H1 (cell line): ENCODE measurements at regions not wholly inside any gene's neighbourhood (a gene's known extent, or its start where the extent isn't known, plus 50 kb on each side); places are given as distances from the start of the nearest gene placed in this dataset.

ENCODE experiments used
- CTCF ChIA-PET: fragments of 300-600 bp; sonication (Branson Sonifier 250); formaldehyde crosslinking; loops from one replicate; lab custom pipeline; 2021; ENCODE audit not compliant: partially characterized antibody; lab: Charles Lee
- POLR2A ChIA-PET: fragments of 300-600 bp; sonication (Branson Sonifier 250); formaldehyde crosslinking; loops from one replicate; lab custom pipeline; 2021; ENCODE audit warnings: inconsistent platforms; ENCODE audit not compliant: partially characterized antibody; lab: Charles Lee
- DNase-seq, 2 experiments: peaks; one replicate each; pipeline versions ENCODE4 v3.0.0 to v3.0.0-alpha.2; 2010 to 2022; ENCODE audit warnings: low spot score in 2 of 2, low read depth in 1 of 2, mixed read lengths in 1 of 2
- FAIRE-seq: peaks from 2 replicates; lab custom pipeline; 2011; peaks lifted over from hg19 to GRCh38; lab: Jason Lieb, UNC
- H2AFZ ChIP-seq: 2 replicates; pipeline ENCODE4 v1.8.1; 2012; ENCODE audit warnings: low read length, inconsistent platforms
- H2AK5ac ChIP-seq: 2 replicates; pipeline ENCODE4 v1.6.1; 2013; ENCODE audit warnings: low read depth, low read length
- H2BK120ac ChIP-seq: replicated peaks from 2 replicates; pipeline ENCODE3; 2013; ENCODE audit warnings: low read depth, low read length, inconsistent platforms
- H2BK12ac ChIP-seq: 2 replicates; pipeline ENCODE4 v1.6.1; 2013; ENCODE audit warnings: low read depth, low read length
- H2BK15ac ChIP-seq: 2 replicates; pipeline ENCODE4 v1.6.1; 2013; ENCODE audit warnings: low read length
- H2BK20ac ChIP-seq: 2 replicates; pipeline ENCODE4 v1.6.1; 2013; ENCODE audit warnings: low read length
- H2BK5ac ChIP-seq: 2 replicates; pipeline ENCODE4 v1.6.1; 2013; ENCODE audit warnings: low read depth, low read length
- H3K14ac ChIP-seq: 2 replicates; pipeline ENCODE4 v1.6.1; 2013; ENCODE audit warnings: inconsistent platforms; ENCODE audit not compliant: insufficient read length
- H3K18ac ChIP-seq: 2 replicates; pipeline ENCODE4 v1.6.1; 2013; ENCODE audit warnings: low read length; ENCODE audit errors: extremely low read depth
- H3K23ac ChIP-seq: 2 replicates; pipeline ENCODE4 v1.6.1; 2013; ENCODE audit warnings: inconsistent platforms; ENCODE audit not compliant: insufficient read length
- H3K23me2 ChIP-seq: 2 replicates; pipeline ENCODE4 v1.6.1; 2013; ENCODE audit warnings: low read depth, low read length
- H3K27ac ChIP-seq: 2 replicates; pipeline ENCODE4 v1.6.1; 2011; ENCODE audit warnings: low read depth, low read length, inconsistent platforms
- H3K27me3 ChIP-seq, 4 experiments: replicated peaks in 1 of 4; 1 replicate in 1 of 4; 2 replicates in 3 of 4; pipeline versions ENCODE4 v1.6.1 to v1.8.1; 2011 to 2013; ENCODE audit warnings: low read length in 3 of 4, mild to moderate bottlenecking in 3 of 4, inconsistent platforms in 2 of 4, mixed read lengths in 2 of 4, moderate library complexity in 1 of 4; ENCODE audit not compliant: control insufficient read depth in 3 of 4, insufficient read depth in 3 of 4; ENCODE audit errors: extremely low read depth in 1 of 4
- H3K36me3 ChIP-seq, 4 experiments: 2 replicates each; pipeline versions ENCODE4 v1.6.1 to v1.8.1; 2011 to 2013; ENCODE audit warnings: mild to moderate bottlenecking in 4 of 4, low read length in 3 of 4, moderate library complexity in 2 of 4, control low read depth in 1 of 4, inconsistent platforms in 1 of 4; ENCODE audit not compliant: insufficient read depth in 4 of 4, control insufficient read depth in 2 of 4
- H3K4ac ChIP-seq: replicated peaks from 2 replicates; pipeline ENCODE3; 2013; ENCODE audit warnings: low read length, low read depth, mixed read lengths, inconsistent platforms; ENCODE audit not compliant: insufficient read length
- H3K4me1 ChIP-seq, 4 experiments: replicated peaks in 1 of 4; 1 replicate in 1 of 4; 2 replicates in 3 of 4; pipeline versions ENCODE4 v1.6.1 to v1.8.1; 2011 to 2013; ENCODE audit warnings: low read length in 3 of 4, inconsistent platforms in 2 of 4, mixed read lengths in 1 of 4; ENCODE audit not compliant: insufficient read depth in 4 of 4, control insufficient read depth in 3 of 4
- H3K4me2 ChIP-seq, 2 experiments: 2 replicates each; pipeline versions ENCODE4 v1.6.1 to v1.8.1; 2011 to 2013; ENCODE audit warnings: low read depth in 2 of 2, low read length in 2 of 2, control low read depth in 1 of 2, inconsistent platforms in 1 of 2, mild to moderate bottlenecking in 1 of 2; ENCODE audit not compliant: insufficient read depth in 1 of 2
- H3K4me3 ChIP-seq, 4 experiments: fragments of 200-600, 300-600 bp in 1 of 4; sonication (generic), shearing (Covaris generic), sonication (Bioruptor Twin) in 1 of 4; 2 replicates each; pipeline versions ENCODE4 v1.5.1 to v1.8.1; 2011 to 2016; ENCODE audit warnings: low read length in 4 of 4, low read depth in 3 of 4, control low read depth in 2 of 4, inconsistent platforms in 2 of 4, mild to moderate bottlenecking in 2 of 4, mixed read lengths in 1 of 4, moderate library complexity in 1 of 4; ENCODE audit not compliant: insufficient read depth in 2 of 4; ENCODE audit errors: extremely low read depth in 1 of 4
- H3K56ac ChIP-seq: replicated peaks from 2 replicates; pipeline ENCODE3; 2013; ENCODE audit warnings: low read depth, mild to moderate bottlenecking, mixed read lengths, low read length, inconsistent platforms; ENCODE audit not compliant: insufficient read length
- H3K79me1 ChIP-seq: 2 replicates; pipeline ENCODE4 v1.6.1; 2013; ENCODE audit warnings: low read depth, low read length, control low read depth
- H3K79me2 ChIP-seq, 2 experiments: 2 replicates each; pipeline versions ENCODE4 v1.6.1 to v1.8.1; 2012 to 2013; ENCODE audit warnings: low read length in 2 of 2, mild to moderate bottlenecking in 2 of 2, inconsistent platforms in 1 of 2; ENCODE audit not compliant: insufficient read depth in 2 of 2, control insufficient read depth in 1 of 2
- H3K9ac ChIP-seq, 4 experiments: replicated peaks in 1 of 4; 1 replicate in 1 of 4; 2 replicates in 3 of 4; pipeline versions ENCODE4 v1.6.1 to v1.8.1; 2011 to 2013; ENCODE audit warnings: low read depth in 3 of 4, low read length in 3 of 4, control low read depth in 2 of 4, mild to moderate bottlenecking in 2 of 4, moderate library complexity in 2 of 4, inconsistent platforms in 1 of 4; ENCODE audit errors: extremely low read depth in 1 of 4
- H3K9me3 ChIP-seq, 2 experiments: 2 replicates each; pipeline versions ENCODE4 v1.6.1 to v1.8.1; 2012 to 2013; ENCODE audit warnings: mild to moderate bottlenecking in 2 of 2, moderate library complexity in 2 of 2, control low read depth in 1 of 2, inconsistent platforms in 1 of 2, low read depth in 1 of 2, low read length in 1 of 2, mixed read lengths in 1 of 2; ENCODE audit not compliant: insufficient read depth in 2 of 2
- H4K20me1 ChIP-seq, 2 experiments: replicated peaks in 1 of 2; 2 replicates each; pipeline versions ENCODE3 to v1.8.1; 2011 to 2013; ENCODE audit warnings: inconsistent platforms in 2 of 2, low read length in 2 of 2, mild to moderate bottlenecking in 1 of 2; ENCODE audit not compliant: insufficient read depth in 2 of 2, control insufficient read depth in 1 of 2
- H4K5ac ChIP-seq: 2 replicates; pipeline ENCODE4 v1.6.1; 2013; ENCODE audit warnings: low read length, low read depth, mixed read lengths, inconsistent platforms; ENCODE audit not compliant: insufficient read length
- H4K8ac ChIP-seq: 2 replicates; pipeline ENCODE4 v1.8.0; 2013; ENCODE audit warnings: mild to moderate bottlenecking, moderate library complexity, low read length, inconsistent platforms; ENCODE audit not compliant: insufficient read depth; ENCODE audit errors: extremely low read depth
- H4K91ac ChIP-seq: replicated peaks from 2 replicates; pipeline ENCODE3; 2013; ENCODE audit warnings: low read length, mixed read lengths, inconsistent platforms; ENCODE audit not compliant: insufficient read length
- ATF3 ChIP-seq: IDR thresholded peaks from 2 replicates; pipeline ENCODE4 v1.6.1; 2011; ENCODE audit warnings: low read depth, mild to moderate bottlenecking, low read length; ENCODE audit not compliant: insufficient read depth
- BRCA1 ChIP-seq: IDR thresholded peaks from 2 replicates; pipeline ENCODE4 v1.6.1; 2012; ENCODE audit warnings: low read depth, low read length, improper control_type of control experiment
- CTBP2 ChIP-seq: IDR thresholded peaks from 2 replicates; pipeline ENCODE4 v1.7.0; 2011; ENCODE audit warnings: borderline replicate concordance, mild to moderate bottlenecking, moderate library complexity, mixed read lengths, low read length; ENCODE audit not compliant: insufficient read depth, insufficient read length
- CTCF ChIP-seq, 3 experiments: IDR thresholded peaks; 1 replicate in 2 of 3; 2 replicates in 1 of 3; pipeline versions ENCODE4 v1.5.1 to v1.6.1; 2011; ENCODE audit warnings: low read length in 3 of 3, mild to moderate bottlenecking in 3 of 3, inconsistent platforms in 2 of 3, low read depth in 1 of 3, moderate library complexity in 1 of 3; ENCODE audit not compliant: insufficient read depth in 1 of 3; ENCODE audit errors: control extremely low read depth in 1 of 3
- E2F6 ChIP-seq: IDR thresholded peaks from 2 replicates; pipeline ENCODE4 v1.6.1; 2012; ENCODE audit warnings: inconsistent platforms
- JUN ChIP-seq: IDR thresholded peaks from 2 replicates; pipeline ENCODE4 v1.6.1; 2011; ENCODE audit warnings: low read depth, mild to moderate bottlenecking, improper control_type of control experiment, low read length
- KDM1A ChIP-seq: fragments of 200-600, 300-600 bp; sonication (generic); IDR thresholded peaks from 2 replicates; pipeline ENCODE4 v1.7.1; 2016; ENCODE audit warnings: mild to moderate bottlenecking, low read length, borderline replicate concordance
- NRF1 ChIP-seq: IDR thresholded peaks from 2 replicates; pipeline ENCODE4 v1.6.1; 2011; ENCODE audit warnings: mild to moderate bottlenecking, low read depth, low read length, improper control_type of control experiment
- SIX5 ChIP-seq: IDR thresholded peaks from 2 replicates; pipeline ENCODE4 v1.6.1; 2011; ENCODE audit warnings: mild to moderate bottlenecking, low read depth, low read length
- SP1 ChIP-seq: IDR thresholded peaks from 2 replicates; pipeline ENCODE4 v1.6.1; 2011; ENCODE audit warnings: low read depth, low read length
- SP4 ChIP-seq: IDR thresholded peaks from 2 replicates; pipeline ENCODE4 v1.6.1; 2012; ENCODE audit warnings: low read length, inconsistent platforms
- SUZ12 ChIP-seq: fragments of 200-600 bp; sonication (generic); IDR thresholded peaks from 2 replicates; pipeline ENCODE4 v1.6.1; 2012; ENCODE audit warnings: mild to moderate bottlenecking, inconsistent platforms, low read length, moderate library complexity, mixed read lengths
- WGBS, 2 experiments: shearing (Covaris generic) in 1 of 2; methylation state at CpG; one replicate each; pipeline versions ENCODE4 v1.1.6 to v1.1.7; 2013 to 2015; ENCODE audit warnings: low lambda C conversion rate in 2 of 2, mixed read lengths in 2 of 2, inconsistent platforms in 1 of 2, low coverage in 1 of 2, missing lambda C conversion rate in 1 of 2; ENCODE audit not compliant: insufficient replicate concordance in 2 of 2, insufficient coverage in 1 of 2, insufficient read length in 1 of 2; ENCODE audit errors: extremely low coverage in 1 of 2, missing lambda C conversion rate in 1 of 2; 5-methylcytosine and 5-hydroxymethylcytosine counted together

- H3K27me3 ChIP-seq, result no peaks in the 10 kb centered on the region
- H3K4me2 ChIP-seq, result no peak overlapping the region
- 92% methylated on average over 7 of the region's 7 CpGs; no CpG with 5 or more reads in 1 of the 2 experiments for WGBS, 2 experiments
- H3K4me1 ChIP-seq, result no peaks in the 10 kb centered on the region
- no peak overlapping the region for H2BK12ac ChIP-seq
- H3K4me3 ChIP-seq, result no peak overlapping the region
- H2BK20ac ChIP-seq, result no peak overlapping the region
- ChIA-PET POLR2A (no interaction called here), CTCF (no interaction called here)
- H4K5ac ChIP-seq, result no peak overlapping the region
- no peak overlapping the region for H2AK5ac ChIP-seq
- FAIRE-seq (no peak), DNase-seq (no peak)
- no peak overlapping the region for H3K9ac ChIP-seq
- no peak overlapping the region for H4K91ac ChIP-seq
- no peak overlapping the region for H4K8ac ChIP-seq
- no peaks in the 10 kb centered on the region for H3K36me3 ChIP-seq
- H3K23ac ChIP-seq, result no peak overlapping the region
- H3K9me3 ChIP-seq, result no peaks in the 10 kb centered on the region
- no peak overlapping the region for H3K4ac ChIP-seq
- no peaks in the 10 kb centered on the region for H4K20me1 ChIP-seq
- H2BK15ac ChIP-seq, result no peak overlapping the region
- no peak overlapping the region for H2AFZ ChIP-seq
- H3K23me2 ChIP-seq, result no peaks in the 10 kb centered on the region
- H2BK120ac ChIP-seq, result no peak overlapping the region
- H3K56ac ChIP-seq, result no peak overlapping the region
- no peak overlapping the region for H3K18ac ChIP-seq
- H3K79me2 ChIP-seq, result no peaks in the 10 kb centered on the region
- no peak overlapping the region for H2BK5ac ChIP-seq
- H3K14ac ChIP-seq, result no peak overlapping the region
- no peak overlapping the region for H3K27ac ChIP-seq
- no peaks in the 10 kb centered on the region for H3K79me1 ChIP-seq
- TF ChIP-seq E2F6, result no peak
- TF ChIP-seq BRCA1, result no peak
- no peak for TF ChIP-seq KDM1A
- no peak for TF ChIP-seq NRF1
- no peak for TF ChIP-seq CTBP2
- no peak for TF ChIP-seq SP1
- TF ChIP-seq CTCF (IDR thresholded peaks at IDR 0.05; ENCODE audit: control extremely low read depth in 1 of 3, insufficient read depth in 1 of 3, low read depth in 1 of 3, low read length in 3 of 3), result no peak
- no peak for TF ChIP-seq ATF3
- no peak for TF ChIP-seq JUN
- no peak for TF ChIP-seq SUZ12
- TF ChIP-seq SP4, result no peak
- TF ChIP-seq SIX5, result no peak
Measured at GRCh38 chr13:109565877-109566276, 220.5 kb downstream of the IRS2 start.
